ENCODE measurements at regions not wholly inside any gene's neighbourhood (a gene's known extent, or its start where the extent isn't known, plus 50 kb on each side); places are given as distances from the start of the nearest gene placed in this dataset.

GRCh38 chr15:62953496-62954045 lies 89.0 kb upstream of the TPM1 start:
- Mint-ChIP-seq H3K4me3 (no peak overlapping the region), H3K27ac (no peak overlapping the region), H3K27me3 (ENCODE audit: low read depth) (peaks cover 34% of the 10 kb centered on the region), H3K4me1 (ENCODE audit: low read depth) (no peaks in the 10 kb centered on the region), H3K9me3 (no peaks in the 10 kb centered on the region), H3K36me3 (ENCODE audit: low read depth) (no peaks in the 10 kb centered on the region)
- DNase-seq (ENCODE audit: low spot score): no peak

- Mint-ChIP-seq H3K27ac (no peak overlapping the region), H3K9me3 (no peaks in the 10 kb centered on the region), H3K27me3 (ENCODE audit: low read depth) (peaks cover 18% of the 10 kb centered on the region)
Measured at GRCh38 chr15:62957130-62957529, 85.4 kb upstream of the TPM1 start.

GRCh38 chr15:62958528-62959363 lies 83.8 kb upstream of the TPM1 start:
- no peaks in the 10 kb centered on the region for H3K9me3 Mint-ChIP-seq
- no peak overlapping the region for H3K27ac Mint-ChIP-seq
- no peak overlapping the region for H3K4me3 Mint-ChIP-seq
- no peak for DNase-seq (ENCODE audit: low spot score)
- H3K4me1 Mint-ChIP-seq (ENCODE audit: low read depth): no peaks in the 10 kb centered on the region
- H3K36me3 Mint-ChIP-seq (ENCODE audit: low read depth): no peaks in the 10 kb centered on the region
- peaks cover 7% of the 10 kb centered on the region for H3K27me3 Mint-ChIP-seq (ENCODE audit: low read depth)

More at GRCh38 chr15:62957130-62957529, 85.4 kb upstream of the TPM1 start:
- no peak overlapping the region for H3K4me3 Mint-ChIP-seq
- H3K36me3 Mint-ChIP-seq (ENCODE audit: low read depth): no peaks in the 10 kb centered on the region
- no peaks in the 10 kb centered on the region for H3K4me1 Mint-ChIP-seq (ENCODE audit: low read depth)
- DNase-seq (ENCODE audit: low spot score): no peak

DNA sequence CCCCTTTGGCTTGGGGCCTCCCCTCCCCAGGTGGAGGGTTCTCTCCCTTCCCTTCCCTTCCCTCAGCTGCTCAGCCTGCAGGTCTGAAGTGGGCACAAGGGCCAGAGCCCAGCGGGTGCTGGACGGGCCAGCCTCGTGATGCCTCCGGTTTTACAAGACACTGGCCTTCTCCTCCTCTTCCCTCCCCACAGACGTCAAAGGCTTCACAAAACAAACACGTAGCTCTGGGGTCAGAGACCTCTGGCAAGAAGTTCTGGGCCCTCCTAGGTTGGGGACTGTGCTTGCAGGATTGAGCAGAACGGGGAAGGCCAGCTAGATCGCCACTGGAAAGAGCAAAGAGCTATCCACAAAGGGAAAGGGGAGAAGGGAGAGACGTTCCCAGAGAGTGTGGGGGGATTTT lies 81.4 kb upstream of the TPM1 start:
- no peak for DNase-seq (ENCODE audit: low spot score)
- Mint-ChIP-seq H3K9me3 (no peaks in the 10 kb centered on the region), H3K36me3 (ENCODE audit: low read depth) (no peaks in the 10 kb centered on the region), H3K4me3 (no peak overlapping the region), H3K4me1 (ENCODE audit: low read depth) (no peaks in the 10 kb centered on the region), H3K27ac (no peak overlapping the region), H3K27me3 (ENCODE audit: low read depth) (peaks cover 6% of the 10 kb centered on the region)

DNA sequence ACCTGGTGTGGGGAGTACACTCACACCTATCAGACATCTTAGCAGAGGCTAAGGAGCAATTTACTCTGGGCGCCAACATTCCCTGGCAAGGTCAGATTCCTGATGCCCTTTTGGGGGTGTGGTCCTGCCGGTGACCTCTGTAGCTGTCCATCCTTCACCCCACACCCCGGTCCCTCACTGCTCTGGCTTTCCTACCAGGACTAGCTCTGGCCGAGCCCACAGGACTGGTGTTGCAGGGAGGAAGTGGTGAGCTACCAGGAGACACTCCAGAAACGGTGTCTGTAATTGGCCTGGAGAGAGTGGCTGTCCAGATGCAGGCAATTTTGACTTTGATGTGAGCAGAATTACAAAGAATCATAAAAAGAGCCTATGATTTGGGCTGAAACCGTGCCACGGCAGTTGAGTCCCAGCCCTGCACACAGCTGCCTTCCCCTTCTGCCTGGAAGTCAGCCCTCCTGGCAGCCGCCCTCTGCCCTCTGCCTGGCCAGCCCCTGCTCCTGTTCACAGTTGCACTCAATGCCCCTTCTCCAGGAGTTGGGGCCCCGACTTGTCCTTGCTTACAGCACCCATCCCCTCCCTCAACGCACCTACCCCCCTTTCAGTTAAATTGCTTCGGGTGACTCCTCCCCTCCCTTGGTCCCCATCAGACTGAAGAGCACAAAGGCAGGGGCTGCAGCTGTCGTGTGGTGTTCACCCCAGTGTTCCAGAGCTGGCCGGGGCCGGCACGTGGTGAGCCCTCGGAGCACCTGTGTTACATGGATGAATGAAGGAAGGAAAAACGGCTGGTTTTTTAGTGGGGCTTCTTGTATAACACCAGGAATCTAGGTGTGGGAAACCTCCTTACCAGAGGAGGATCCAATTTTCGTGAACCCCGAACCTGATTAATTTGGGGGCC lies 80.2 kb upstream of the TPM1 start:
- H3K27ac Mint-ChIP-seq: no peak overlapping the region
- H3K4me1 Mint-ChIP-seq (ENCODE audit: low read depth): no peaks in the 10 kb centered on the region
- no peak for DNase-seq (ENCODE audit: low spot score)
- peaks cover 5% of the 10 kb centered on the region for H3K27me3 Mint-ChIP-seq (ENCODE audit: low read depth)
- H3K4me3 Mint-ChIP-seq: no peak overlapping the region
- no peaks in the 10 kb centered on the region for H3K9me3 Mint-ChIP-seq
- H3K36me3 Mint-ChIP-seq (ENCODE audit: low read depth): no peaks in the 10 kb centered on the region

GRCh38 chr15:62964251-62964650 lies 78.3 kb upstream of the TPM1 start:
- Mint-ChIP-seq H3K27me3 (ENCODE audit: low read depth) (peaks cover 3% of the 10 kb centered on the region), H3K9me3 (no peaks in the 10 kb centered on the region), H3K4me1 (ENCODE audit: low read depth) (no peaks in the 10 kb centered on the region), H3K27ac (no peak overlapping the region), H3K4me3 (no peak overlapping the region), H3K36me3 (ENCODE audit: low read depth) (no peaks in the 10 kb centered on the region)
- DNase-seq (ENCODE audit: low spot score): no peak

- Mint-ChIP-seq H3K4me1 (ENCODE audit: low read depth) (no peaks in the 10 kb centered on the region), H3K9me3 (no peaks in the 10 kb centered on the region), H3K4me3 (no peak overlapping the region), H3K27me3 (ENCODE audit: low read depth) (peaks cover 5% of the 10 kb centered on the region), H3K27ac (no peak overlapping the region), H3K36me3 (ENCODE audit: low read depth) (no peaks in the 10 kb centered on the region)
- no peak for DNase-seq (ENCODE audit: low spot score)
Measured at GRCh38 chr15:62966294-62967078, 76.1 kb upstream of the TPM1 start.

DNA sequence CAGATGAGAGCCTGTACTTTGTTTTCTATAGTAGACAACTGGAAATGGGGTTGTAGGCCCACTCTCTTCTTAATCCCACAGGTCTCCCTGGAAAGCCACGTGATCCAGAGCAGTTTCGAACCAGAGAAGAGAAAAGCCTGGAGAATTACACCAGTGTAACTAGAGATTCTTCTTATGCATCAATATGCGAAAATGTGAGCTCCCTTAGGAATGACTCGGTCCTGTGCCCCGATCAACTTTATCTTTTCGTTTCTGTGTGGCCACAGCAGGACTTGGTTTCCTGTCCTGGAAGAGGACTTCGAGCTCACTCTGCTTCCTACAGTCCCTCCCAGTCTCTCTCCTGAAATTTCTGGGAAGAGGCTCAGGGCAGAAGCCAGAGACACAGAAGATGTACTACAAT lies 73.8 kb upstream of the TPM1 start:
- Mint-ChIP-seq H3K4me3 (no peak overlapping the region), H3K36me3 (ENCODE audit: low read depth) (no peaks in the 10 kb centered on the region), H3K27ac (no peak overlapping the region), H3K9me3 (no peaks in the 10 kb centered on the region), H3K4me1 (ENCODE audit: low read depth) (no peaks in the 10 kb centered on the region), H3K27me3 (ENCODE audit: low read depth) (peaks cover 8% of the 10 kb centered on the region)
- no peak for DNase-seq (ENCODE audit: low spot score)

DNA sequence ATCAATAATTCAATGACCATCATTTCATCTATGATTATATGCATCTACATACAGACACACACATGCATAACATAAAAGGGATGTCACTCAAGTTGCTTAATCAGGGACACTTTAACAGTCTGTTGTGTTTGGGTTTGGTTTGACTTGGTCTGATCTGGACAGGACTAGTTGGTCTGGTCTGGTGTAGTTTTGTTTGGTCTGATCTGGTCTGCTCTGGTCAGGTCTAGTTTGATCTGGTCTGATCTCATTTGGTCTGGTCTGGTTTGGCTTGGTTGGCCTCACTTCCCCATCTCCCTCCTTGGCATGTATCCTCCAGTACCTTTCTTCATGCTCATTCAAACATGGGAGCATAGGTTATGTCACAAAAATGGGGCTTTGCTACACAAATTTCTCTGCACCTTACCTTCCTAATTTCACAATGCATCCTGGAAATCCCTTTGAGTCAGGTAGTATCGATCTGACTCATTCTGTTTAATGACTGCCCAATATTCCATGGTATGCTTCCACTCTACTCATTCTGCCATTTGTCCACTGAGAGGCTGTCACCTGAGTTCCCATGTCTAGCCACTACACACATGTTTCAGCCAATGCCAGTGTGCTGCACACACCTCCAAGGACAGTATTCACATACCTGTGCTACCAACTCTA lies 73.0 kb upstream of the TPM1 start:
- Mint-ChIP-seq H3K4me1 (ENCODE audit: low read depth) (no peaks in the 10 kb centered on the region), H3K9me3 (no peaks in the 10 kb centered on the region), H3K36me3 (ENCODE audit: low read depth) (no peaks in the 10 kb centered on the region), H3K27ac (no peak overlapping the region), H3K27me3 (ENCODE audit: low read depth) (peaks cover 8% of the 10 kb centered on the region), H3K4me3 (no peak overlapping the region)
- no peak for DNase-seq (ENCODE audit: low spot score)

DNA sequence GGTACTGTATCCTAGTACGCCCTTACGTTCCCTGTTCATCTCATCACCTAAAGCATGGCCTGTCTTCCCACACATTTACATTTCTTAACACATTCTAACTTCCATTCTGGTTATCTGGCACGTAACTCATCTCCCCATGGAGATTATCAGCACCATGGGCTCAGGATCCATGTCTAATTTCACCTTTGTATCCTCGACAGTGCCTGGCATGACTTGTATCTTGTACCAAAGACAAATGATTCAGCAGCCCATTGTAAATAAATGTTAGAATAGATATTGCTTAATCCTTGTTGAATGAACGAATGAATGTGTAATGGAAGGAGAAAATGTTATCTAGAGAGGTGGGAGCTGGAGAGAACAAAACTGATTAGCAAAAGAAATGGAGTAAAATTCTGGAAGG lies 69.7 kb upstream of the TPM1 start:
- H3K4me3 Mint-ChIP-seq: no peak overlapping the region
- H3K36me3 Mint-ChIP-seq (ENCODE audit: low read depth): no peaks in the 10 kb centered on the region
- no peak for DNase-seq (ENCODE audit: low spot score)
- no peaks in the 10 kb centered on the region for H3K4me1 Mint-ChIP-seq (ENCODE audit: low read depth)
- H3K27me3 Mint-ChIP-seq (ENCODE audit: low read depth): peaks cover 6% of the 10 kb centered on the region
- no peak overlapping the region for H3K27ac Mint-ChIP-seq
- H3K9me3 Mint-ChIP-seq: no peaks in the 10 kb centered on the region

DNA sequence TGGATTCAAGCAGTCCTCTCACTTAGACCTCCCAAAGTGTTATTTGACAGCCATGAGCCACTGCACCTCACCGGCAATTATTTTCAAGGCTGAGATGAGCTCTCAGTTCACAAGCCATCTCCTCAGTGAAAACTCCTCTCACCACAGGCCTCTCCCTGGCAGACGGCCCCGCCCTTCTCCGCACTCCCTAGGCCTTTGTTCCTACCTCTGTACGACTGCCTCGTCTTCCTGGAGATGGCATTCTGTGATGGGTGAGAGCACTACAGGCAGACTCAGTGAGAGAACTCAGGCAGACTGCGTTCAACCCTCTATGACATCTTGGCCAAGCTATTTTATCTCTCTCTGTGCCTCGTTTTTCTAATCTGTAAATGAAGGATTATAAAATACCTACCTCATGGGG lies 67.0 kb upstream of the TPM1 start:
- H3K27ac Mint-ChIP-seq: no peak overlapping the region
- H3K4me3 Mint-ChIP-seq: no peak overlapping the region
- DNase-seq (ENCODE audit: low spot score): no peak
- H3K4me1 Mint-ChIP-seq (ENCODE audit: low read depth): no peaks in the 10 kb centered on the region
- H3K36me3 Mint-ChIP-seq (ENCODE audit: low read depth): no peaks in the 10 kb centered on the region
- H3K27me3 Mint-ChIP-seq (ENCODE audit: low read depth): peaks cover 9% of the 10 kb centered on the region
- H3K9me3 Mint-ChIP-seq: no peaks in the 10 kb centered on the region

DNA sequence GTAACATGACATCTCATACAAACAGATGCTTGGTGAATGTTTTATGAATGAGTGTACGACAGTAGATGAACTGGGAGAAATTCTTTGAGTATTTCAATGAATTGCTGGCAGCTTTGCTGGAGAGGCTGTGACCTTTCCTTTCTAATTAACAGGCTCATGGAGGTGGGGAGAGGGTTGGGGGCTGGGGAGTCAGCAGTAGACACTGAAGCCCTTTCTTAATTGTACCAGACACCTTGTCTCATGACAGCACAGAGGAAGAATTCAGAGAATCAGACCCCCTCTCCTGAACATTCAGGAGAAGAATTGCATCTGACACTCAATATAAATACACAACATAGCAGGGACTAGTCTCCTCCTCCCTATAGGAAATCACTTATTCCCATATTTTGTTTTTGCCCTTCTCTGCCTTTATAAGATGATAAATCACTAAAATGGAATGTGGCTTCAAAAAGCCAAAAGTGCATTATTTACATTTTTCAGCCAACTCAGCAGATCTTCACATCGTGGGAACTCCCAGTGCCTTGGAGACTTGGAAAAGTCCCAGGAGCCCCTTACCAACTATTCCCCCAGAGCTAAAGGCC lies 66.2 kb upstream of the TPM1 start:
- DNase-seq (ENCODE audit: low spot score): no peak
- no peaks in the 10 kb centered on the region for H3K36me3 Mint-ChIP-seq (ENCODE audit: low read depth)
- H3K4me3 Mint-ChIP-seq: no peak overlapping the region
- H3K27ac Mint-ChIP-seq: no peak overlapping the region
- no peaks in the 10 kb centered on the region for H3K9me3 Mint-ChIP-seq
- H3K4me1 Mint-ChIP-seq (ENCODE audit: low read depth): no peaks in the 10 kb centered on the region
- H3K27me3 Mint-ChIP-seq (ENCODE audit: low read depth): peaks cover 7% of the 10 kb centered on the region
